ENCODE measurements at regions not wholly inside any gene's neighbourhood (a gene's known extent, or its start where the extent isn't known, plus 50 kb on each side); places are given as distances from the start of the nearest gene placed in this dataset.

DNA sequence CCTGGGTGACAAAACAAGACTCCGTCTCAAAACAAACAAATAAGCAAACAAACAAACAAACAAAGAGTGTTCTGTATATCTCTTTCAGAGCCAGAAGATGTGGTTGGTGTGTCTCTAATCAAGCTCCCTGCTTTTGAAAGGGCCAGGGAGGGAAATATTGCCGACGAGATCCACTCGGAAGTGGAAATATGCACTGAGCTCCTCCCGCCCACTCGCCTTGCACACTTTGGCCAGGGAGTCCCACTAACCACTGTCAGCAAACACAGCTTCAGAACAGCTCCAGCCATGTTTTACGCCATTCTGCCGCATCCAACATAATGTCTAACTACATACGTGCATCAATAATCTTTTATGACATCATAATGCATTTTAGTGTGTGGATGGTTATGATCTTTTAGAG, 155.5 kb upstream of the VSTM2B start:
- TF ChIP-seq, protein P1, sequence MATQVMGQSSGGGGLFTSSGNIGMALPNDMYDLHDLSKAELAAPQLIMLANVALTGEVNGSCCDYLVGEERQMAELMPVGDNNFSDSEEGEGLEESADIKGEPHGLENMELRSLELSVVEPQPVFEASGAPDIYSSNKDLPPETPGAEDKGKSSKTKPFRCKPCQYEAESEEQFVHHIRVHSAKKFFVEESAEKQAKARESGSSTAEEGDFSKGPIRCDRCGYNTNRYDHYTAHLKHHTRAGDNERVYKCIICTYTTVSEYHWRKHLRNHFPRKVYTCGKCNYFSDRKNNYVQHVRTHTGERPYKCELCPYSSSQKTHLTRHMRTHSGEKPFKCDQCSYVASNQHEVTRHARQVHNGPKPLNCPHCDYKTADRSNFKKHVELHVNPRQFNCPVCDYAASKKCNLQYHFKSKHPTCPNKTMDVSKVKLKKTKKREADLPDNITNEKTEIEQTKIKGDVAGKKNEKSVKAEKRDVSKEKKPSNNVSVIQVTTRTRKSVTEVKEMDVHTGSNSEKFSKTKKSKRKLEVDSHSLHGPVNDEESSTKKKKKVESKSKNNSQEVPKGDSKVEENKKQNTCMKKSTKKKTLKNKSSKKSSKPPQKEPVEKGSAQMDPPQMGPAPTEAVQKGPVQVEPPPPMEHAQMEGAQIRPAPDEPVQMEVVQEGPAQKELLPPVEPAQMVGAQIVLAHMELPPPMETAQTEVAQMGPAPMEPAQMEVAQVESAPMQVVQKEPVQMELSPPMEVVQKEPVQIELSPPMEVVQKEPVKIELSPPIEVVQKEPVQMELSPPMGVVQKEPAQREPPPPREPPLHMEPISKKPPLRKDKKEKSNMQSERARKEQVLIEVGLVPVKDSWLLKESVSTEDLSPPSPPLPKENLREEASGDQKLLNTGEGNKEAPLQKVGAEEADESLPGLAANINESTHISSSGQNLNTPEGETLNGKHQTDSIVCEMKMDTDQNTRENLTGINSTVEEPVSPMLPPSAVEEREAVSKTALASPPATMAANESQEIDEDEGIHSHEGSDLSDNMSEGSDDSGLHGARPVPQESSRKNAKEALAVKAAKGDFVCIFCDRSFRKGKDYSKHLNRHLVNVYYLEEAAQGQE (IDR thresholded peaks at IDR 0.05; ENCODE audit: low read depth), result no peak
- TF ChIP-seq TAF1 (IDR thresholded peaks at IDR 0.05; ENCODE audit: low read depth), result no peak

- TF ChIP-seq, protein P2, sequence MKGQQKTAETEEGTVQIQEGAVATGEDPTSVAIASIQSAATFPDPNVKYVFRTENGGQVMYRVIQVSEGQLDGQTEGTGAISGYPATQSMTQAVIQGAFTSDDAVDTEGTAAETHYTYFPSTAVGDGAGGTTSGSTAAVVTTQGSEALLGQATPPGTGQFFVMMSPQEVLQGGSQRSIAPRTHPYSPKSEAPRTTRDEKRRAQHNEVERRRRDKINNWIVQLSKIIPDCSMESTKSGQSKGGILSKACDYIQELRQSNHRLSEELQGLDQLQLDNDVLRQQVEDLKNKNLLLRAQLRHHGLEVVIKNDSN (IDR thresholded peaks at IDR 0.05), result no peak
- TF ChIP-seq TAF1 (IDR thresholded peaks at IDR 0.05; ENCODE audit: low read depth) (no peak), EGR1 (IDR thresholded peaks at IDR 0.05) (no peak), MAX (IDR thresholded peaks at IDR 0.05) (no peak), TCF12 (IDR thresholded peaks at IDR 0.05; ENCODE audit: low read depth) (no peak), CEBPB (IDR thresholded peaks at IDR 0.05) (no peak), CREB1 (IDR thresholded peaks at IDR 0.05; ENCODE audit: low read depth) (no peak), FOXM1 (IDR thresholded peaks at IDR 0.05; ENCODE audit: borderline replicate concordance, low read depth) (no peak), YY1 (IDR thresholded peaks at IDR 0.05; ENCODE audit: low read depth) (no peak), RAD21 (IDR thresholded peaks at IDR 0.05; ENCODE audit: low read depth) (no peak), EP300 (IDR thresholded peaks at IDR 0.05; ENCODE audit: borderline replicate concordance) (no peak), NFIC (IDR thresholded peaks at IDR 0.05) (no peak), TEAD4 (IDR thresholded peaks at IDR 0.05) (no peak), ZBTB7A (IDR thresholded peaks at IDR 0.05; ENCODE audit: low read depth) (no peak)
- TF ChIP-seq, protein P1 (IDR thresholded peaks at IDR 0.05; ENCODE audit: low read depth), result no peak
Observed at GRCh38 chr19:29371251-29372090, 154.3 kb upstream of the VSTM2B start.

DNA sequence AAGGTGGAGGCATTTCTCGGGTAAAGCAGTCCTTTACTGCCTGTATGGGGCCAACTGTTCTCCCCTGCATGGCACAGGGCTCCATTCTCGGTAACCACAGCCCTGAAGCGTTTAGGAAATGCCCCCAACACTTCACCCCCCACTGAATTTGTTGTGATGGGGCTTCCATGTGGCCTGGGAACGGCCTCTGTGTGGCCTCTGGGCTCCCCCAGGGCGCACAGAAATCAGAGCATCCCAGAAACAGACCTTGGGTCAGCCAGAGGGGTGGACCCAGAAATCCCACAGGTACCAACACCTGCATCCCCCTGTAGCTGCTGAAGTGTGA, 153.7 kb upstream of the VSTM2B start:
- TF ChIP-seq TAF1 (IDR thresholded peaks at IDR 0.05; ENCODE audit: low read depth), result no peak

GRCh38 chr19:29372461-29372860, 153.3 kb upstream of the VSTM2B start:
- TF ChIP-seq MAX (IDR thresholded peaks at IDR 0.05) (no peak), ZBTB7A (IDR thresholded peaks at IDR 0.05; ENCODE audit: low read depth) (no peak), EP300 (IDR thresholded peaks at IDR 0.05; ENCODE audit: borderline replicate concordance) (no peak), TAF1 (IDR thresholded peaks at IDR 0.05; ENCODE audit: low read depth) (no peak), TCF12 (IDR thresholded peaks at IDR 0.05; ENCODE audit: low read depth) (no peak), CREB1 (IDR thresholded peaks at IDR 0.05; ENCODE audit: low read depth) (no peak), TEAD4 (IDR thresholded peaks at IDR 0.05) (no peak), YY1 (IDR thresholded peaks at IDR 0.05; ENCODE audit: low read depth) (no peak), RAD21 (IDR thresholded peaks at IDR 0.05; ENCODE audit: low read depth) (no peak), NFIC (IDR thresholded peaks at IDR 0.05) (no peak)
- TF ChIP-seq, protein P2 (IDR thresholded peaks at IDR 0.05), result no peak
- TF ChIP-seq, protein P1 (IDR thresholded peaks at IDR 0.05; ENCODE audit: low read depth), result no peak
